ENCODE measurements at regions not wholly inside any gene's neighbourhood (a gene's known extent, or its start where the extent isn't known, plus 50 kb on each side); places are given as distances from the start of the nearest gene placed in this dataset.
A peak's percentile ranks its signal among the peaks of the same experiment; 100 is the strongest.

DNA sequence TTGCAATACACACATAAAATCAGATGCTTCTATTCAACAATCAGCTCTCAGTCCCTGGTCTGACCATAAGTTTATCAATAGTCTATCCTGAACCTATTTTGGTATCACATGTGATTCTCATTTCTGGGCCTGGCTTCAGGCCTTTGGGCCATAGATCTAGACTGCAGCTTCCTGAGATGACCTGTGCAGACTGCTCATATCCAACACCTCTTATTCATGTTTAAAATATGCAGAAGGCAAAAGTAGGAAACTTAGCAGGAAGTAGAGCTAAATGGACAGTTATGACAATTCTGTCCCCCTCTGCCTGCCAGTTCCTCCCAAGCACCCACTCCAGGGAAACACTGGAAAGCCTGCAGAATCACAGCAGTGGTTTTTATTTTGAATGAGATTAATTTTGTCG is 53.3 kb downstream of the C7orf25 start:
- no peak for DNase-seq
- intact Hi-C loops (cut with DNase I, micrococcal nuclease), result no loop called here
- ATAC-seq, result no peak

- peak; percentile 67 for ATAC-seq
- intact Hi-C loops (cut with DNase I, micrococcal nuclease), result no loop called here
- DNase-seq, result no peak
Observed at GRCh38 chr7:42856605-42856987, 55.3 kb downstream of the C7orf25 start.

- DNase-seq (no peak), ATAC-seq (no peak)
- intact Hi-C loops (cut with DNase I, micrococcal nuclease), result no loop called here
Observed at GRCh38 chr7:42854571-42855118, 57.2 kb downstream of the C7orf25 start.

- ATAC-seq (no peak), DNase-seq (no peak)
- intact Hi-C loops (cut with DNase I, micrococcal nuclease), result no loop called here
Observed at GRCh38 chr7:42852531-42852930, 59.3 kb downstream of the C7orf25 start.

GRCh38 chr7:42843205-42843800 is 68.6 kb downstream of the C7orf25 start:
- ATAC-seq (peak; percentile 68), DNase-seq (peak in 1 of 2 donors; percentile 17)
- intact Hi-C loops (cut with DNase I, micrococcal nuclease), result no loop called here

DNA sequence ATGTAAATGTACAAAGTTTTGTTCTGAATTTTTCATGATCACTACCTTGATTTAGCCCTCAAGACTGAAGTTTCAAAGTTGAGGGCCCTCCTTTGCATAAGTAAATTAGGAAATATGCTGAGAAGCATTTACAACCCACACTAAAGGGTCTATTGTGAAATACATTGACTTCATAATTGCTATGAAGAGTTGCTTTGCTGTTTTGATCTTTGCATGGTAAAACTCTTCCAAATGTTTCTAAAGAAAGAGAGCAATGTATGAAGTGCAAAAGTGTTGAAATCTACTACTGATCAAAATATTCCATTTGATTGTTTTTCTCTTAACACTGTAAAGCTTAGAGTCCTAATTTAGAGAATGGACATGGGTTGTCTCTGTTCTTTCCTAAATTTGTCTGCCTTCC is 77.2 kb downstream of the C7orf25 start:
- ATAC-seq (no peak), DNase-seq (no peak)
- intact Hi-C loops (cut with DNase I, micrococcal nuclease), result loop anchor here in 1 of 2 donors (5.0 kb wide), 1 partner anchor 892 kb away; no protein-coding TSS in a partner anchor

DNA sequence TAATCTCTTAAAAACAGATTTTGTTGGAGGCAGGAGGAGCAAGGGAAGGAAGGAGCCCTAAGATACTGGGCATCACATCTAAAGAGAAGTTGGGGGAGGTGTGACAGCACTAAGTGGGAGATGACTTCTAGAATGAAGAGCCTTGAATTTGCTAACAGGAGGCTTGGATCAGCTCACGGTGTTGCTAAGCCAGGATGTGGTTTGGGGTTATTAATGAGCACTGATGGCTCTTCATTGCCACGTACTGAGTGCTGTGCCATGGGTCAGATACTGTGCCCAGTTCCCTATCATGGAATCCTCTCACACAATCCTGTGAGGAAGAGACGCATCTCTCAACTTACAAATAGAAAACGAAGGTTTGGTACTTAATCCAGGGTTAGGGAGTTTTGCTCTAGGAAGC is 78.5 kb downstream of the C7orf25 start:
- intact Hi-C loops (cut with DNase I, micrococcal nuclease), result loop anchor here in 1 of 2 donors (5.0 kb wide), 1 partner anchor 891 kb away; no protein-coding TSS in a partner anchor
- ATAC-seq (no peak), DNase-seq (no peak)

DNA sequence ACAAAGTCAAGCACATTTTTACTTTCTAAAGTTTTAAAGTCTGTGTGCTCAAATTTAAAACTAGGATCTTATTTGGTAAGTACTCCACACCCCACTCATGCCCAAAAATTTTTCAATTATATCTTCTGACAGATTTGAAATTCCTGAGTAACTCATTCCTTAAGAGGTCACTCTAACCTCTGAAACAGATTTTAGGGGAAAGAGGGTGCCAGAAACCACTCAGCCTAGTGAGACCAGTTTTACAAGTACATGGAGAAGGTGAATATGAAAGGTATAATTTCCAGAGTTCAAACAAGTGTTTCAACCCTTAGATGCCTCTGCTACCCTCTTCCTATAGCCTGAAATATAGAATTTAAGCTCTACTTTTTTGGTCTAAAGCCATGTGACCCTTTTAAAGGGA is 79.2 kb downstream of the C7orf25 start:
- ATAC-seq (no peak), DNase-seq (no peak)
- intact Hi-C loops (cut with DNase I, micrococcal nuclease), result loop anchor here in 1 of 2 donors (5.0 kb wide), 1 partner anchor 890 kb away; no protein-coding TSS in a partner anchor

GRCh38 chr7:42831718-42832522 is 80.0 kb downstream of the C7orf25 start:
- intact Hi-C loops (cut with DNase I, micrococcal nuclease), result loop anchor here in 1 of 2 donors (5.0 kb wide), 1 partner anchor 890 kb away; no protein-coding TSS in a partner anchor
- DNase-seq (peak in 1 of 2 donors; percentile 32), ATAC-seq (peak; percentile 44)

DNA sequence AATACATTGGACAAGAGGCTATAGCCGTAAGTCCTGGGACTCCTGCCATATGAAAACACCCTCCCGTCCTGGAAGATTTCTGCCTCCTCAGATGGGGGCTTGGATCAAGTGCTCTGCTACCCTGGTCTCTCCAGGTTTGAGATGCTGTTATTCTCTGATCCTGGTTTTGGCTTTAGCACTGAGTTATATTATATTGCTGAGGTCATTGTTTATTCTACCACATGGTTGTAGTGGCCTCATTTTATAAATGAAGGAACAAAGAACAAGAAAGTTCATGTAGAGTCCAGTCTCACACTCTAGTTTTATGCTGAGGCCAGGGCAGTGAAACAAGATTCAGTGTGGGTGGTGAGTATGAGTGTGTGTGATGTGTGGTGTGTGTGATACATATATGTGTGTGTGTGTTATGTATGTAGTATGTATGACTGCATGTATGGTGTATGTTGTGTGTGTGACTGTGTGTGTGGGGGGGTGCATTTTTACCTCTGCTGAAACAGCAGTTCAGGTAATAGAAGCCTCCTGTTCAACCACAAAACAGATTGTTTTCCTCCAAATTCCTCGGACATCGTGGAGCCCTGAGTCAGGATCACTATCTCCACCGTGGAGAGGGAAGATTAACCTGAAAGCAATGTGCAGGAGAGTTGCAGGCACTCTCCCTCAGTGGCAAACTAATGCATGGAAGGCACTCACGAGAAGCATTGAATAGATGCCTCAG is 80.7 kb downstream of the C7orf25 start:
- ATAC-seq (no peak), DNase-seq (no peak)
- intact Hi-C loops (cut with DNase I, micrococcal nuclease), result loop anchor here in 1 of 2 donors (5.0 kb wide), 1 partner anchor 889 kb away; no protein-coding TSS in a partner anchor

DNA sequence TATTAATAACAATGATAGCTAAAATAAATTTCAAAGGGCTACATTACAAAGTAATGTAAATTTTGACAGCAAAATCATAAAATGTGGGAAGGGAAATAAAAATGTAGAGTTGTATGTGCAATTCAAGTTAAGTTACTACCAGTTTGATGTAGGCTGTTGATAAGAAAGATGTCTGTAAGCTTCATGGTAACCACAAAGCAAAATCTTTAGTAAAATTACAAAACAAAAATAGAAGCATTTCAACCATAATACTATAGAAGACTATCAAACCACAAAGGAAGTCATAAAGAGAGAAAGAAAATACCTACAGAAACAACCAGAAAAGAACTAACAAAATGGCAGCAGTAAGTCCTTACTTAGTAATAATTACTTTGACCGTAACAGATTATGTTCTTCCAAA is 99.1 kb downstream of the C7orf25 start:
- DNase-seq, result no peak
- intact Hi-C loops (cut with DNase I, micrococcal nuclease), result no loop called here
- ATAC-seq, result no peak

- DNase-seq (no peak), ATAC-seq (no peak)
- intact Hi-C loops (cut with DNase I, micrococcal nuclease), result no loop called here
Observed at GRCh38 chr7:42805601-42806000, 106.3 kb downstream of the C7orf25 start.

DNA sequence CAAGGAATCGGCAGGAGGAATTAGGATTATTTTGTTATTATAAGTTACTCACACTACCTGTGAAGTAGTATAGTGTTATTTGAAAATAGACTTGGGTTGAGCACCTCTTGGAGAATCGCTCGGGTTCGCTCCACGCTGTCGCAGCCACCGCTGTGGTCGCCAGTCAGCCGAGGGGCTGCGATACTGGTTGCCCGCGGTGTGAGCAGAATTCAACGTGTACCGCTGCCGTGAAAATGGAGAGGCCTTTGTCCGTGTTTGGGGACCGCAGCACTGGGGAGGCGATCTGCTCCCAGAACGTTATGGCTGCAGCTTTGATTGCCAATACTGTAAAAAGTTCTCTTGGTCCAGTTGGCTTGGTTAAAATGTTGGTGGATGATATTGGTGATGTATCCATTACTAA is 117.2 kb downstream of the C7orf25 start:
- intact Hi-C loops (cut with DNase I, micrococcal nuclease), result no loop called here
- no peak for ATAC-seq
- DNase-seq, result no peak

- intact Hi-C loops (cut with DNase I, micrococcal nuclease), result no loop called here
- no peak for ATAC-seq
- DNase-seq, result no peak
Observed at GRCh38 chr7:42792841-42793240, 119.0 kb downstream of the C7orf25 start.

- ATAC-seq, result no peak
- intact Hi-C loops (cut with DNase I, micrococcal nuclease), result no loop called here
Observed at GRCh38 chr7:42790196-42790595, 121.7 kb downstream of the C7orf25 start.

DNA sequence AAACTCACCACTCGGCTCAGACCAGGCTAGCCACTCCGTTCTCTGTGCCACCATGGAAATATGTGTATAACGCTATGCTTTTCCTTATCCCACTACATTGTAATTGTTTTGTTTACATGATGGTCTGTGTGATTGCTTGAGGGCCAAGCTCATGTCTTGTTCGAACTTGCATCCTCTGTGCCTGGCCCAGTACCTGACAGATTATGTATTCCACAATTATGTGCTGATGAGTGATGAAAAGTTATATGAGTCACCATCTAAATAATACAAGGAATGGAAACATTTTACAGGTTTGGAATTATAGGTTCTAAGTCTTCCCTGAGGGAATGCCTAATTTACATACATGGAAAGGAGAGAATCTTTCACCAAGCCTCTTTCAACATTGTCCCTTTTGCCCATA is 137.4 kb downstream of the C7orf25 start:
- intact Hi-C loops (cut with DNase I, micrococcal nuclease), result no loop called here
- DNase-seq, result no peak
- no peak for ATAC-seq

More at GRCh38 chr7:42790196-42790595, 121.7 kb downstream of the C7orf25 start:
- DNase-seq, result no peak

DNA sequence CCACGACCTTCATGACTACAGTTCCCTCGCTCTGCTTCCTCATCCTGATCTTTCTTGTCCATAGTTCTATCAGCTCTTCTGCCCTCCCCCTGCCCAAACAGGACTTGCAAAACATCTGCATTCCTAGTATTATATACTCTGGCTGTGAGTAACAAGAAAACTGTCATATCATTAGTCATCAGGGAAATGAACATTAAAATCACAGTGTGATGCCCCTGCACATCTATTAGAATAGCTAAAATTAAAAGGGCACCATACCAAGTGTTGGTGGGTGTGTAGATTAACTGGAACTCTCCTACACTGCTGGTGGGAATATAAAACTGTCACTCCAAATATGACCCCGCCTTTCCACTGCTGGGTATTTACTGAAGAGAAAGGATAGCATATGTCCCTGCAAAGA is 141.8 kb downstream of the C7orf25 start:
- intact Hi-C loops (cut with DNase I, micrococcal nuclease), result no loop called here
- no peak for ATAC-seq
- DNase-seq, result no peak

GRCh38 chr7:42768045-42768444 is 143.8 kb downstream of the C7orf25 start:
- ATAC-seq (no peak), DNase-seq (no peak)
- intact Hi-C loops (cut with DNase I, micrococcal nuclease), result no loop called here

DNA sequence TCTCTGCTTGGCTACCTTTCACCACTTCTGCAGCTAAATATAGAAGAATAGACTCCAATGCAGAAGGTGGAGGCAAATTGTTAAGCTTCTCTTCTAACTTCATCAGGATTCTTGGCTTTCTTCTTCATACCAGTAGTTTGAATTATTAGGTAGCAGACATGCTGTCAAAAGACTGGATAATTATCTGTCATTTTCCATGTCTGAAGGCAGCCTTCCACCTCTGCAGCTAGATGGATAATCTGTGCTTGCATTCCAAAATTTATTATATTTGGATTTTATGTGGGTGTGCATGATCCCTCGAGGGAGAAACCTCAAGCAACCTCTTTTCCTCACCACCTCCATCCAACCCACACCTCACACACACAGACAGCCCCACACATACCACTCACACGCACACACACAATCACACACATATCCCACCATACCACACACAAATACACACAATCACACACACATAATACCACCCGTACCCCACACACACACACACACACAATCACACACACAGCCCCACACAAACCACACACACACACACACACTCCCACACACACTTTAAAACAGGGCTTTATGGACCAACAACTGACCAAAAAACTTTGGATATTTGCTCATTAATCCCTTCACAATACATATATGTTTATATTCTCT is 145.0 kb downstream of the C7orf25 start:
- intact Hi-C loops (cut with DNase I, micrococcal nuclease), result no loop called here
- DNase-seq (no peak), ATAC-seq (no peak)
